Osteoblast (primary cell): ENCODE measurements at regions not wholly inside any gene's neighbourhood (a gene's known extent, or its start where the extent isn't known, plus 50 kb on each side); places are given as distances from the start of the nearest gene placed in this dataset.

Experiments
- DNase-seq: peaks from one replicate; pipeline ENCODE4 v3.0.0; 2011; ENCODE audit warnings: low spot score, mixed read lengths; ENCODE audit not compliant: insufficient read length; ENCODE audit errors: missing footprints
- H2AFZ ChIP-seq: 2 replicates; pipeline ENCODE4 v1.6.0; 2011; ENCODE audit warnings: mild to moderate bottlenecking, low read length
- H3K27ac ChIP-seq: 2 replicates; pipeline ENCODE4 v1.5.1; 2011; ENCODE audit warnings: mild to moderate bottlenecking, low read depth, low read length, moderate library complexity
- H3K27me3 ChIP-seq: 2 replicates; pipeline ENCODE4 v1.6.0; 2012; ENCODE audit warnings: mild to moderate bottlenecking, control low read depth, inconsistent platforms, low read length, moderate library complexity; ENCODE audit not compliant: insufficient read depth
- H3K36me3 ChIP-seq: 2 replicates; pipeline ENCODE4 v1.5.1; 2011; ENCODE audit warnings: mild to moderate bottlenecking, low read length, control low read depth, moderate library complexity; ENCODE audit not compliant: insufficient read depth
- H3K4me1 ChIP-seq: 2 replicates; pipeline ENCODE4 v1.5.1; 2011; ENCODE audit warnings: mild to moderate bottlenecking, low read length, control low read depth, moderate library complexity; ENCODE audit not compliant: insufficient read depth
- H3K4me2 ChIP-seq: 2 replicates; pipeline ENCODE4 v1.6.0; 2011; ENCODE audit warnings: mild to moderate bottlenecking, low read length; ENCODE audit not compliant: insufficient read depth
- H3K4me3 ChIP-seq: fragments of 200-600 bp; sonication (generic); 3 replicates; pipeline ENCODE4 v1.5.1; 2012; ENCODE audit warnings: mild to moderate bottlenecking, low read length, inconsistent platforms; ENCODE audit not compliant: insufficient read depth
- H3K79me2 ChIP-seq: 2 replicates; pipeline ENCODE4 v1.6.0; 2012; ENCODE audit warnings: mild to moderate bottlenecking, low read length, control low read depth, inconsistent platforms; ENCODE audit not compliant: insufficient read depth
- H3K9me3 ChIP-seq: 2 replicates; pipeline ENCODE4 v1.5.1; 2011; ENCODE audit warnings: low read depth, low read length, control low read depth
- H4K20me1 ChIP-seq: 2 replicates; pipeline ENCODE4 v1.6.0; 2012; ENCODE audit warnings: mild to moderate bottlenecking, low read length, control low read depth; ENCODE audit not compliant: insufficient read depth
- CTCF ChIP-seq: IDR thresholded peaks from 2 replicates; pipeline ENCODE4 v1.5.1; 2011; ENCODE audit warnings: mild to moderate bottlenecking, low read depth, low read length, moderate library complexity; ENCODE audit errors: extremely low read depth

- no peak for TF ChIP-seq CTCF
- Histone ChIP-seq H3K27ac (no peak overlapping the region), H4K20me1 (no peaks in the 10 kb centered on the region), H3K27me3 (no peaks in the 10 kb centered on the region), H3K4me2 (no peak overlapping the region), H2AFZ (no peak overlapping the region), H3K36me3 (no peaks in the 10 kb centered on the region), H3K4me3 (no peak overlapping the region), H3K4me1 (no peaks in the 10 kb centered on the region), H3K9me3 (no peaks in the 10 kb centered on the region), H3K79me2 (no peaks in the 10 kb centered on the region)
- no peak for DNase-seq
Measured at GRCh38 chr12:91968777-91969171, 176.9 kb downstream of the BTG1 start.

GRCh38 chr12:91968076-91968776 lies 177.4 kb downstream of the BTG1 start:
- no peak for TF ChIP-seq CTCF
- Histone ChIP-seq H3K79me2 (no peaks in the 10 kb centered on the region), H3K9me3 (no peaks in the 10 kb centered on the region), H3K27ac (no peak overlapping the region), H3K36me3 (no peaks in the 10 kb centered on the region), H3K27me3 (no peaks in the 10 kb centered on the region), H4K20me1 (no peaks in the 10 kb centered on the region), H3K4me1 (no peaks in the 10 kb centered on the region), H3K4me2 (no peak overlapping the region), H2AFZ (no peak overlapping the region), H3K4me3 (no peak overlapping the region)
- DNase-seq, result no peak

- no peaks in the 10 kb centered on the region for H3K27me3 ChIP-seq
- H4K20me1 ChIP-seq, result no peaks in the 10 kb centered on the region
- H3K79me2 ChIP-seq, result no peaks in the 10 kb centered on the region
- no peak overlapping the region for H2AFZ ChIP-seq
- H3K4me3 ChIP-seq, result no peak overlapping the region
- H3K36me3 ChIP-seq, result no peaks in the 10 kb centered on the region
- H3K4me2 ChIP-seq, result no peak overlapping the region
- no peak for TF ChIP-seq CTCF
- H3K27ac ChIP-seq, result no peak overlapping the region
- DNase-seq, result peak; percentile 27
- H3K4me1 ChIP-seq, result no peaks in the 10 kb centered on the region
- H3K9me3 ChIP-seq, result no peaks in the 10 kb centered on the region
Measured at GRCh38 chr12:91967590-91967989, 178.1 kb downstream of the BTG1 start.

GRCh38 chr12:91965781-91966180 lies 179.9 kb downstream of the BTG1 start:
- Histone ChIP-seq H3K27me3 (no peaks in the 10 kb centered on the region), H3K79me2 (no peaks in the 10 kb centered on the region), H3K9me3 (no peaks in the 10 kb centered on the region), H3K4me2 (no peak overlapping the region), H2AFZ (peak overlapping the region; percentile 25), H3K27ac (no peak overlapping the region), H3K36me3 (no peaks in the 10 kb centered on the region), H3K4me3 (no peak overlapping the region), H3K4me1 (no peaks in the 10 kb centered on the region), H4K20me1 (no peaks in the 10 kb centered on the region)
- TF ChIP-seq CTCF, result no peak
- no peak for DNase-seq
